ENCODE measurements at regions not wholly inside any gene's neighbourhood (a gene's known extent, or its start where the extent isn't known, plus 50 kb on each side); places are given as distances from the start of the nearest gene placed in this dataset.

- Histone ChIP-seq H3K9me3 (ENCODE audit: insufficient read depth, low read depth, low read length) (no peaks in the 10 kb centered on the region), H3K27me3 (ENCODE audit: insufficient read depth, low read length, poor library complexity, severe bottlenecking) (no peaks in the 10 kb centered on the region), H3K36me3 (ENCODE audit: insufficient read depth, low read length) (no peaks in the 10 kb centered on the region), H3F3A (ENCODE audit: low read depth) (no peaks in the 10 kb centered on the region), H3K4me1 (ENCODE audit: insufficient read depth, low read length, poor library complexity, severe bottlenecking) (no peaks in the 10 kb centered on the region), H3K79me2 (ENCODE audit: insufficient read depth, low read length) (no peaks in the 10 kb centered on the region), H3K9me2 (replicated peaks; ENCODE audit: low read depth, low read length) (no peaks in the 10 kb centered on the region), H3K9ac (ENCODE audit: low read depth, low read length, poor library complexity, severe bottlenecking) (no peak overlapping the region), H3K4me3 (ENCODE audit: low read length, poor library complexity, severe bottlenecking) (no peak overlapping the region), H4K20me1 (ENCODE audit: insufficient read depth, low read length, poor library complexity, severe bottlenecking) (no peaks in the 10 kb centered on the region), H3K4me2 (ENCODE audit: low read depth, low read length, poor library complexity, severe bottlenecking) (no peak overlapping the region), H2AFZ (ENCODE audit: low read length) (no peak overlapping the region)
- TF ChIP-seq EZH2phosphoT487 (IDR thresholded peaks at IDR 0.05; ENCODE audit: borderline replicate concordance) (no peak), CTCF (conservative IDR thresholded peaks at IDR 0.05; ENCODE audit: low read length) (no peak)
Measured at GRCh38 chr2:228648541-228648940, 467.1 kb upstream of the SPHKAP start.

GRCh38 chr2:228646061-228646460, 464.6 kb upstream of the SPHKAP start:
- Histone ChIP-seq H3F3A (ENCODE audit: low read depth) (no peaks in the 10 kb centered on the region), H3K4me3 (ENCODE audit: low read length, poor library complexity, severe bottlenecking) (no peak overlapping the region), H3K9me2 (replicated peaks; ENCODE audit: low read depth, low read length) (no peaks in the 10 kb centered on the region), H3K4me2 (ENCODE audit: low read depth, low read length, poor library complexity, severe bottlenecking) (no peak overlapping the region), H3K9me3 (ENCODE audit: insufficient read depth, low read depth, low read length) (no peaks in the 10 kb centered on the region), H4K20me1 (ENCODE audit: insufficient read depth, low read length, poor library complexity, severe bottlenecking) (no peaks in the 10 kb centered on the region), H3K36me3 (ENCODE audit: insufficient read depth, low read length) (no peaks in the 10 kb centered on the region), H2AFZ (ENCODE audit: low read length) (no peak overlapping the region), H3K27me3 (ENCODE audit: insufficient read depth, low read length, poor library complexity, severe bottlenecking) (no peaks in the 10 kb centered on the region), H3K79me2 (ENCODE audit: insufficient read depth, low read length) (no peaks in the 10 kb centered on the region), H3K9ac (ENCODE audit: low read depth, low read length, poor library complexity, severe bottlenecking) (no peak overlapping the region), H3K4me1 (ENCODE audit: insufficient read depth, low read length, poor library complexity, severe bottlenecking) (no peaks in the 10 kb centered on the region)
- TF ChIP-seq CTCF (conservative IDR thresholded peaks at IDR 0.05; ENCODE audit: low read length): no peak
- TF ChIP-seq EZH2phosphoT487 (IDR thresholded peaks at IDR 0.05; ENCODE audit: borderline replicate concordance): no peak

- Histone ChIP-seq H3K9me3 (ENCODE audit: insufficient read depth, low read depth, low read length) (no peaks in the 10 kb centered on the region), H4K20me1 (ENCODE audit: insufficient read depth, low read length, poor library complexity, severe bottlenecking) (no peaks in the 10 kb centered on the region), H3F3A (ENCODE audit: low read depth) (no peaks in the 10 kb centered on the region), H3K4me3 (ENCODE audit: low read length, poor library complexity, severe bottlenecking) (no peak overlapping the region), H3K79me2 (ENCODE audit: insufficient read depth, low read length) (no peaks in the 10 kb centered on the region), H3K9me2 (replicated peaks; ENCODE audit: low read depth, low read length) (no peaks in the 10 kb centered on the region), H2AFZ (ENCODE audit: low read length) (no peak overlapping the region), H3K4me2 (ENCODE audit: low read depth, low read length, poor library complexity, severe bottlenecking) (no peak overlapping the region), H3K4me1 (ENCODE audit: insufficient read depth, low read length, poor library complexity, severe bottlenecking) (no peaks in the 10 kb centered on the region), H3K36me3 (ENCODE audit: insufficient read depth, low read length) (no peaks in the 10 kb centered on the region), H3K27me3 (ENCODE audit: insufficient read depth, low read length, poor library complexity, severe bottlenecking) (no peaks in the 10 kb centered on the region), H3K9ac (ENCODE audit: low read depth, low read length, poor library complexity, severe bottlenecking) (no peak overlapping the region)
- TF ChIP-seq CTCF (conservative IDR thresholded peaks at IDR 0.05; ENCODE audit: low read length) (no peak), EZH2phosphoT487 (IDR thresholded peaks at IDR 0.05; ENCODE audit: borderline replicate concordance) (no peak)
Measured at GRCh38 chr2:228644199-228644598, 462.7 kb upstream of the SPHKAP start.

All from Loucy (cell line).